Renal cortex interstitium (tissue), 11 donors: ENCODE measurements at regions not wholly inside any gene's neighbourhood (a gene's known extent, or its start where the extent isn't known, plus 50 kb on each side); places are given as distances from the start of the nearest gene placed in this dataset.
"Not testable (repeated sequence)": the region's sequence is repeated elsewhere in the genome, so short reads cannot be mapped to it uniquely, and the experiment has no call there.

Source experiments
- DNase-seq, 11 donors: peaks; one replicate each; pipeline ENCODE4 v3.0.0-alpha.2; 2013; ENCODE audit warnings: low read depth in 9 of 11, low spot score in 4 of 11; ENCODE audit errors: extremely low read depth in 1 of 11

DNA sequence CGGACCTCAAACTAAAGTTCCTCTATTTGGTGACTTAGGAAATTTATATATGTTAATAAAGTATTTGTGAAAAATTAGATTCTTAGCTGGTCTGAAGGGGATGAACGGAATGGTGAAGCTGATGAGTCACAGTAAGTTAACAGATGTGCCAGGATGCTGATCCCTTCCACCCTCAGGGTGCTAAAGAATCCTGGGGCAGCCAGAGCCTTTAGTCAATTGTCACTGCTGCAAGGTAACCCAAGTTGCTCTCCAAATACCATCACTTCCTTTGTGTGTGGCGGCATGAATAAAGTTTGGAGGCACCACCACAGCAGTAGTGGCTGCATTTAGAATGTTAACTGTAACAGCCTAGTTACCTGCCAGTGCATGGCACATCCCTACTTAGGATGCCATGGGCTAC lies 222.6 kb upstream of the PPP1R3A start:
- DNase-seq: no peak

DNA sequence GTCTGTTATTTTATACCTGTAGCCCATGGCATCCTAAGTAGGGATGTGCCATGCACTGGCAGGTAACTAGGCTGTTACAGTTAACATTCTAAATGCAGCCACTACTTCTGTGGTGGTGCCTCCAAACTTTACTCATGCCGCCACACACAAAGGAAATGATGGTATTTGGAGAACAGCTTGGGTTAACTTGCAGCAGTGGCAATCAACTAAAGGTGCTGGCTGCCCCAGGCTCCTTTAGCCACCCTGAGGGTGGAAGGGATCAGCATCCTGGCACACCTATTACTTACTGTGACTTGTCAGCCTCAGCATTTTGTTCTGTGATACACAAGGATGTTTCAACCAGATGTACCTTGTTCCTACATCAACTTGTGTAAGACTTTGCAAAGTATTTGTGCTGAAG lies 221.8 kb upstream of the PPP1R3A start:
- no peak for DNase-seq

DNA sequence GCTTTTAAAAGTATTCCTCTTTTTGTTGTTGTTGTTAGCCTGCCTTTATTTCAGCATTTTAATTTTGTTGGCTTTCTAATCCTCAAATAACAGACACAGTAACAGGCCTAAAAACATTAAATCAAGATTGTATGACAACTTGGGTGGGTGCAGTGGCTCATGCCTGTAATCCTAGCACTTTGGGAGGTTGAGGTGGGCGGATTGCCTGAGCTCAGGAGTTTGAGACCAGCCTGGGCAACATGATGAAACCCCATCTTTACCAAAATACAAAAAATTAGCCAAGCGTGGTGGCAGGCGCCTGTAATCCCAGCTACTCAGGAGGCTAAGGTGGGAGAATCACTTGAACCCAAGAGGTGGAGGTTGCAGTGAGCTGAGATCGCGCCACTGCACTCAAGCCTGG lies 220.9 kb upstream of the PPP1R3A start:
- not testable (repeated sequence) for DNase-seq

DNA sequence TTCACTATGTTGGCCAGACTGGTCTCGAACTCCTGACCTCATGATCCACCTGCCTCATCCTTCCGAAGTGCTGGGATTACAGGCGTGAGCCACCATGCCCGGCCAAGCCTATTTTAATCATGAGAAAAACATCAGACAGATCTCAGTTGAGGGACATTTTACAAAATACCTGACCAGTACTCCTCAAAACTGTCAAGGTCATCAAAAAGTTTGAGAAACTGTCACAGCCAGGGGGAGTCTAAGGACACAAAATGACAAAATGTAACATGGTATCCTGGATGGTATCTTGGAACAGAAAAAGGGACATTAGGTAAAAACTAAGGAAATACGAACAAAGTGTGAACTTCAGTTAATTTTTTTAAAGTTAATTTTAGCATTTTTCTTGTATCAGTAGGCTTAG lies 219.8 kb upstream of the PPP1R3A start:
- no peak for DNase-seq

DNA sequence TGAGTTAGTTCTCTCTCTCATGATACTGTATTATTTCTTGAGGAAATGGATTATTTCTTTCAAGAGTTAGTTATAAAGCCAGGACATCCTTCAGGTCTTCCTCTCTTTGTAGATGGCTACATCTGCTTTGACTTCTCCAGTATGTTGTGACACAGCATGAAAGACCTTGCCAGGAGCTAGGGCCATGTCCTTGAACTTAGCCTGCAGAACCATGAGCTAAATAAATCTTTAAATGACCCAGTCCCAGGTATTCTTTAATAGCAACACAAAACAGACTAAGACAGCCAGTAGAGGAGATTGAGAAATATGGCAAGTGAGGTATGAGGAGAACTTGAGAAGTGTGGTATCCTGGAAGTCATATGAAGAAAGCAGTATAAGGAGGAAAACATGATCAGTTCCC lies 214.9 kb upstream of the PPP1R3A start:
- no peak for DNase-seq

DNA sequence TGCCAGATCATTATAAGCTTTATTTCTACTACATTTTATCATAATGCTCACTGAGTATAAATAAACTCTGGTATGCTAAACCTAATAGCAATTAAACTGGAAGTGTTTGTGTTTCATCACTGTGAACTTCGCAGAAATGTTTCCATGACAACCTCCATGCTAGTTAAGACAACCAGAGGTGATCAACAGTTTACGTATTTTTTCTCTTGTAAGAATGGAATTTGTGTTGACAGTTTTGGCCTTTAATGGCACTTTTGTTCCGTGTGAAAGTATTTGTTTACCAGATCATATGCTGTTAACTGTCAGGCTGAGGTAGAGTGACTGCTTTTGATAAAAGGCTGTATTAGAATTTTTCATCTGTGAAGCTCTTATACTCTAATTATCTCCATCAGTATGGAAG lies 212.1 kb upstream of the PPP1R3A start:
- DNase-seq: no peak

DNA sequence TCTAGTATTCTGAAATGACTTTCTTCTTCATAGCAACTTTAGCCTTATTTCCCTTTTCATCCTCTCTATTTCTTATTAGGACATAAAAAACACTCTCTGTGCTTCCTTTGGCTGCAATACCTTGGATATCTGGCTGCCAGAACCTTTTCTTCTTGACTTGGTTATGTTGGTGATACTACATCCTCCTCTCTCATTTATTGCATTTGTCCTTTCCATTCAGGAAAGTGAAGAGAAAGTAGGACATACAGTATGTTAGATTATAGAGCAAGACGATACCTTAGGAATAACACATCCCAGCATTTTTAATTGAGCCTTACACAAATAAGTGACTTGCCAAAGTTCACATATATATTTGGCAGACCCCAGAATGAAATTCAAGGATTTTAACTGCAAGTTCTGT lies 210.1 kb upstream of the PPP1R3A start:
- no peak for DNase-seq

DNA sequence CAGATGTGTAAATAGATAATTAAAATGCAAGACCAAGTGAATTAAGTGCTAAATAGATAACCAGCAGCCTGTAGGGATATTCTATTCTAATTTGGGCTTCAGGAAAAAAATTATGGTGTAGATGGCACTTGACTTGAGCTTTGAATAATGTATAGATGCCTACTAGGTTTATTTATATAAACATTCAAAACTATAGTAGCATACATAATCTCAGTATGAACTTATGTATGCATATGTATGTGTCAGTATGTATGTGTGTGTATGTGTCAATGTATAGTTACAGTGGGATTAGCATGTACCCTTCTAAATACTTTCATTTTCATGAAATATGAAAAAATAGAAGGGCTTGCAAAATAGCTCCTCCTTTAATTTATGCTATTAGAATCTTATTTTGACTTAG lies 207.3 kb upstream of the PPP1R3A start:
- DNase-seq: no peak

DNA sequence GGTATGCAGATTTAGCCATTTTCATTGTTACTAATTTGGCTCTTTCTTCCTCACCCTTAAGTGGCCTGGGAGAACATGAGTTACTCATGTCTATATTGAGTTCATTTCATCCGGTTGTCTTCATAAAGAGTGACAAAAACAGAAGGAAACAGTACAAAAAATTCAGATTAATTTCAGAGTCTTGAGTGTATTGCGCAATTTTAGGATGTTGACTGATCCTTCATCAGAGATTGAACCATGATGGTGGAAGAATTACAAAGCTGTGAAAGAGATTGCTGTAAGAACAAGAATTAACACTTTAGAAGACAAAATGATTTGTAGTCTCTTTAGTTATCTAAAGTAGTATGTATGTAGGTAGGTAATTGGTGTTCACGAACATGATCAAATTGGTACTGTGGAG lies 194.0 kb upstream of the PPP1R3A start:
- no peak for DNase-seq

DNA sequence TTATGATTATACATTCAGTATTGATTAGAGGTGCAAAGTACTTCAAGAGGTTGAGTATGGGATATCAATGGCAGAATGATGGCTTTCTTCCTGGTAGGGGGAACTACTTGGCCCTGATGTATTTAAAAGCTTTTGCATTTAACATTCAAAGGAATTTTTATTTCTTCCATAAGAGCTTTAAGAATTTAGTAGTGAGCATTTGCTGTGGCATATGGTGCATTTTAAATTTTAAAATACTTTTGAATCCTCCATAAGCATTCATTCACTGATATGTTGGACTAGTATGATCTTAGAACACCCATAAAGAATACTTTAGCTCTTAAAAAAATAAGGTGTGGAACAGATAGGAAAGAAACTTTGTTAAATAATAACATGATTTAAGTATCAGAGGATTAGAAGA lies 191.9 kb upstream of the PPP1R3A start:
- no peak for DNase-seq

DNA sequence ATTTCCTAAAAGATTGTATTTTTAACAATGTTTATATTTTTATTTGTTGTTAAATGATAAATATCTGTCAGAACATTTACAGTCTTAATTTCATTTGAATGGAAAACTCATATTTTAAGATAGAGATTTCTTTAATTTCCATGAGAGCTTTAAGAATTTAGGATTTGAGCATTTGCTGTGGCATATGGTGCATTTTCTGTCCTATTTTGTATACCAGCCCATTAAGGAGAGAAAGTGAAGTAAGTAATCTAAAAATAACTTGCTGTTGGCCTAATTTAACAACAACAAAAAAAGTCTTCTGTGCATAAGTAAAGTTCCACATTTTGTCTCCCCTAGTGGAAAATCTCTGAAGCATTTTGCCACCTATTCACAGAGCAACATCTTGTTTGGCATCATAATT lies 190.9 kb upstream of the PPP1R3A start:
- no peak for DNase-seq

DNA sequence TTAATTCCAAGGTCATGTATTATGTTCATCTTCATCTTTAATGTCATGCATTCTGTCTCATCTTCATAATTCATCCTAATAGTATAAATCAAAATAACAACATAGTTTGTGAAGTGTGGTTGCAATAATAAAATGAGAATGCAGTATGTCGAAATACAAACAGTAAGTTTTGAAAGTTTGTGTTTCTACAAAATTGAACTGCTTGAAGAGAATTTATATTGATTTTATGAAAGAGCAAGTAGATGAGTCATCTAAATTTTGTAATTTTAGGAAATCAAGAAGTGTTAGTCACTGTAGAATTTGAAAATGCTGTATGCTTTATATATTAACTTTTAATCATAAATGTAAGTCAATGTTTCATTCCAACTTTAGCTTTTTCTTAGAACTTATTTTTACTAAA lies 190.5 kb upstream of the PPP1R3A start:
- DNase-seq: no peak

DNA sequence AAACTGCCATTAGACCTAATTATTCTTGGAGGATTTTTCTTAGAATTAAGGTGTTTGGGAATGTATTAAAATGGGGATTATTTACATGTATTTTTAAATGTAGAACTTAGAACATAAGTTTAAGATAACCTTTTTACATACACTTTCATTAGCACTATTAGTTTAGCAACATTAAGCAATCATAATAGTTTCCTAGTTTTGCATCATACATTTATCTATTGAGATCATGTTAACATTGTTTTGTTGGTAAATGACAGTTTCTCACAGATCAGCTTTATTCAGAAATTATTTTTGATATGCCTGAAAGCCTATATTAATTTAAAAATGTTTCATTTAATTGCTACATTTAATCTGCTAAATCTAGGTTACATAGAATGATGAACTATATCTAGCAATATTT lies 189.7 kb upstream of the PPP1R3A start:
- DNase-seq: no peak

DNA sequence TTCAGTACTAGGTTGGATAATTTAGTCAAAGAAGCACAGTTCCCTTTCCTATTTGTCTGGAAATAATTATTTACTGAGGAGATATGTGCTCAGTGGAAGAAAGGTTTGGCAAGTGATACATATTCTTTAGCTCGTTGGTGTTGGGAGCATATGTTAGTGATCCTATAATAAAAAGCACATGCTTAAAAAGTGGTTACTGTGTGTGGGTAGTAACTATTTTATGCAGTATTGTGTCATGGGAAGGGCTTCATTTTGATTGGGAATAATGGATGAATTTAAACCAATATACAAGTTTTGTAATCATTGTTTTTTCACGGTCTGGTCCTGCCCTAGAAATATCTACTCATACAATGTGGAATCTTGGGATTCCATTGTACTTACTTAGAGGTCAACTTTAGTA lies 188.7 kb upstream of the PPP1R3A start:
- no peak for DNase-seq

DNA sequence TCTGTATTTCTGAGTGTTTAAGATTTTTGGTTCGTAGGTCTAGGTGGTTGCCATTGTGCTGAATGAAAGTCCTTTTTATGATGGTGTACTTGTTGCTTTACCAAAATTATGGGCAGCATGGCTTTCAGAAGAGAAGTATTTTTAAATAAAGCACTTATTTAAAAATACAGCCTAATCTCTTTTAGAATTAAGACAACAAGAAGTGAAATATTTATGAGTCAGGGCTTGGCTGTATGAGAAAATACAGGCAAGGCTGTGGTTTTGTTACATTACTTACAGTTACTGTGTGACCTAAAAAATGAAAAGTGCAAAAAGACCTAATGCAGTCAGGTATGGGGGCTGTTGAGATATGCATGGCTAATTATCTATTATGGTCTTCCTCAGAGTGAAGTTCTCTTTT lies 185.2 kb upstream of the PPP1R3A start:
- DNase-seq: no peak

DNA sequence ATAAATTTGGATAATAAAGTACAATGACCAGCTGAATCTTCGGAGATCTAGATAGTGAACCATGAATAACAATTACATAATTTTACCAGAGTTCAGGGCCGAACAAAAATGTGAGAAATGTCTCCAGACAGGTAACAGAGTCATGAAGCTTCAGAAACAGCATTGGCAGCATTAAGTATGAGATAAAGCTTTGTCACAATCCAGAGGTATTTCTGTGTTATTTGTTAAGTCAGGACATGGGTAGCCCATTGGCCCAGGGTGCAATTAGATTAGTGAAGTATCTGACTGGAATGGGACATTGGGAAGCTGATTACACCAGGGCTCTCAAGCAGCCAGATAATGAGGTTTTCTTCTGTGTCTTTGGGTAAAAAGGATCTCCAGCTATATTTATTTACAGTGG lies 184.2 kb upstream of the PPP1R3A start:
- DNase-seq: no peak

DNA sequence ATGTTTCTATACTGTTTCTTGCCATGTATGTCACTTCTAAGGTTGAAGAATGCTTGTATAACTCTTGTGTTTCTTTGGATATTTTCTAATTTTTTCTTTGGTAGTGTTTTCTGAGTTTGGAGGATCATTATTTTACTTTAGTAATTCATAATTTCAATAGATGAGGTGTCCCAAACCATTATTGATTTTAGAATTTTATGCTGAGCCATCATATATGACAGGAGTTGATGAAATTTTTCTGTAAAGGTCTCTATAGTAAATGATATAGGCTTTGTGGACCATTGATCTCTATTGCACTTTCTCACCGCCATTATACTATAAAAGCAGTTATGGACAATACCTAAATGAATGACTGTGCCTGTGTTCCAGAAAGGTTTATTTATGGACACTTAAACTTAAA lies 183.3 kb upstream of the PPP1R3A start:
- DNase-seq: no peak

DNA sequence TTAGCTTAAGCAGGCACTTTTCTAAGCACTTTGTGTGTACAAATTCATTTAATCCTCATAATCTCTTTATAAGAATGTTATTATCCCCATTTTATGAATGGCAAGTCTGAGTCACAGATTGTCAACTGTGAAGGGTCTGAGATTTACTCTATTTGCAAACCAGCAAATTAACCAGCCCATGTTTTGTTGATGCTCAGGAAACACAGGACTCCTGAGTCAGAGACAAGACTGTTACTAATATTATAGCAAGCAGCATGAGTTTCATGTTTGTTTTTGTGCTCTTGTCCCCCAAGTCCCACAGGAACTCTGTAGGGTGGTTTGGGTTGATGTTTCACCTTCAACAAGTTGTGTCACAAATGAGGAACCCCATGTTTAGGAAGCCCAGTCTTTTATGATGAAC lies 182.0 kb upstream of the PPP1R3A start:
- no peak for DNase-seq

DNA sequence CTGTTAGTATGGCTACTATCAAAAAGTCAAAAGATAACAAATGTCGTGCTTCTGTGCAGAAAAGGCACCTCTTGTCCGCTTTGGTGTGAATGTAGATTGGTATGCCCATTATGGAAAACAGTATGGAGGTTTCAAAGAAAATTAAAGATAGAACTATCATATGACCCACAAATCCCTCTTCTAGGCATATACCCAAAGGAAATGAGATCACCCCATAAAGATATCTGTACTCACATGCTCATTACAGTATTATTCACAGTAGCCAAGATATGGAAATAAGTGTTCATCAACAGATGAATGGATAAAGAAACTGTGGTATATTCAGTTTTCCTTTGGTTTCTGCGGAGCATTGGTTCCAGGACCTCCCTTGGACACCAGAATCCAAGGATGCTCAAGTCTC lies 180.5 kb upstream of the PPP1R3A start:
- no peak for DNase-seq

DNA sequence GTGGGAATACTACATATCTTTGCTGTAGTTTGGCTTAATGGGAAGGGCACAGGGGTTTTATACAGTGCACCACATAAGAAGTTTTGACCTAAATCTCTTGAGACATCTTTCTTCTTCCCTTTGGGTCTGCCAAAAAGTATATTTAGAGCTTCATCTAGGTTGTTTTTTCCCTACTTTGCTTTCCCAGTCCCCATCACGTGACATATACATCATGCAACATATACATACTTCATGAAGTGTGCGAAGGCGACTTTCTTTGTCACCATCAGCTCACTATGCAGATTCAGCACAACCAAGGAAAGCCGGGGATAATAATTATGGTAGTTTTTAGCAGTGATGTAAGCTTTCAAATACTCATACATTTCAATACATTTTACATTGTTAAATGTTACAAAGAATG lies 177.1 kb upstream of the PPP1R3A start:
- no peak for DNase-seq

DNA sequence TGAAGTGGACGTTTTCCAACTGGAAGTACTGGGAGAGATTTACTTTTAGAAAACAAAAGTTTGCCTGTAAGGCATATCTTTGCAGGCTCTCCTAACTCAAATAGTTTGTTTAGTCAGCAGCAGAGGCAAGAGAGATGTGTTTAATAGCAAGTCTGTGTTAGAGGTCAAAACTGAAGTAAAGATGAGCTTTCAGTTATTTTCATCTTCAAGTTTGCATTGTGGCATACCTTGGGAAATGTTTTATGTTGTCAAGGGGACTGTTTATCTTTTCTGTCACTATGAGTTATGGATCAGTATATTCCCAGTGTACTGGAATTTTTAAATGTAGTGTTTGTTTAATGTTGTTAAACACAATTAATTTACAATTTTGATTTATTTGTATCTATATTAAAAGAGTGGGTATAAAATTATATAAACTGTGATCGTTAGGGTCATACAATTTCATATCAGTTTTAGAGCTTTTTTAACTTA lies 169.7 kb upstream of the PPP1R3A start:
- DNase-seq: no peak
